K562 (cell line): ENCODE measurements at regions not wholly inside any gene's neighbourhood (a gene's known extent, or its start where the extent isn't known, plus 50 kb on each side); places are given as distances from the start of the nearest gene placed in this dataset.

Experiments used
- ARID2 ChIP-seq: fragments of 450-650 bp; IDR thresholded peaks from 2 replicates; pipeline ENCODE4 v1.6.1; 2017; ENCODE audit warnings: antibody characterized with exemption, mild to moderate bottlenecking
- CHD1 ChIP-seq: fragments of 200-600 bp; sonication (generic); IDR thresholded peaks from one replicate; pipeline ENCODE4 v1.6.1; 2012; ENCODE audit warnings: mild to moderate bottlenecking, moderate library complexity, low read length, inconsistent platforms
- CHD7 ChIP-seq: fragments of 200-600 bp; sonication (generic); IDR thresholded peaks from one replicate; pipeline ENCODE4 v1.6.1; 2012; ENCODE audit warnings: mild to moderate bottlenecking, low read depth, low read length, inconsistent platforms
- DACH1 ChIP-seq: fragments of 450-650 bp; IDR thresholded peaks from 2 replicates; pipeline ENCODE4 v1.6.1; 2018; ENCODE audit not compliant: partially characterized antibody
- MCM7 ChIP-seq, 2 experiments: fragments of 450-650 bp; IDR thresholded peaks; 2 replicates each; pipeline ENCODE4 v1.6.1; 2016 to 2018
- SLC30A9 ChIP-seq: fragments of 250-450 bp; sonication (Bioruptor Pico); IDR thresholded peaks from 2 replicates; pipeline ENCODE4 v1.8.0; 2022; ENCODE audit warnings: mild to moderate bottlenecking, moderate library complexity
- SMAD1 ChIP-seq: fragments of 150-350 bp; IDR thresholded peaks from 2 replicates; pipeline ENCODE4 v1.6.1; 2014; ENCODE audit warnings: low read length, low read depth; ENCODE audit not compliant: partially characterized antibody
- YBX1 ChIP-seq: fragments of 450-650 bp; IDR thresholded peaks from 2 replicates; pipeline ENCODE4 v1.7.1; 2016; ENCODE audit warnings: mild to moderate bottlenecking
- ZFP1 ChIP-seq: fragments of 450-650 bp; formaldehyde crosslinking; IDR thresholded peaks from 2 replicates; pipeline ENCODE4 v1.4.0; 2020; ENCODE audit warnings: mild to moderate bottlenecking, mixed read lengths
- ZNF121 ChIP-seq: sonication (generic); formaldehyde crosslinking; conservative IDR thresholded peaks from 2 replicates; pipeline ENCODE4 v1.8.0; 2022; ENCODE audit warnings: missing genetic modification reagents
- TF ChIP-seq, protein P1 (sequence below): fragments of 450-650 bp; IDR thresholded peaks from 2 replicates; pipeline ENCODE4 v1.6.1; 2018; ENCODE audit warnings: mild to moderate bottlenecking, low read depth; ENCODE audit not compliant: partially characterized antibody
- TF ChIP-seq, protein P2 (sequence below): fragments of 250-450 bp; sonication (Bioruptor Pico); IDR thresholded peaks from 2 replicates; pipeline ENCODE4 v1.5.0; 2021; ENCODE audit warnings: mild to moderate bottlenecking, borderline replicate concordance

DNA sequence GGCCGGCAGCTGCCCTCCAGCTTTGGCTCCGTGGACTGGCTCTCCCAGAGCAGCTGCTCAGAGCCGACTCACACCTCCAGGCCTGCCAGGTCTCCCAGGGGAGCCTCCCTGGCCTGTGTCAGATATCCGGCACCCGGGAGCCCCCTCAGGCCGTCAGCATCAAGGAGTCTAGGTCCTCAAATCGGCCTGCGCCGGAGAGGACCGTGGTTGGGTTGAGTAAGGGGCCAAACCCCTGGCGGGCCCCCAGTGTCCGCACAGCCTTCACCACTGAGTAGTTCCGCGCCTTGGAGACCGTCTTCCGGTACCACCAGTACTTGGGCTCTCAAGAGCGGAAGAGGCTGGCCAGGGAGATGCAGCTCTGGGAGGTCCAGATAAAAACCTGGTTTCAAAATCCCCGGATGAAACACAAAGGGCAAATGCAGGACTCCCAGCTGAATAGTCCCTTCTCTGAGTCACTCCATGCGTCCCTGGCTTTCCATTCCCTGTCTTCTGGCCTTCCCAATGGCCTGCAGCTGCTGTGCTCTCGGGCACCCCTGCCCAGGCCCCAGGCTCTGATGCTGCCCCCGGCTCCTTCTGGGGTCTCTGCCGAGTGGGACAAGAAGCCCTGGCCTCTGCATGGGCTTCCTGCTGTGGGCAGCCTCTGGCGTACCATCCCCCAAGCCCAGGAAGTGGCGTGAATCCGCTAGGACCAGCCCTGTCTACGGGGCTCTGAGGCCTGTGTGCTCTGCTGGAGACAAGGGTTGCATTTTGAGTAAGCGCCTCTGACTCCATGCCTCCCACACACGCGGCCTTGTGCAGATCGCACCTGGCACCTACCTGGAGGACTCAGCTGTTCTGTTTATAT is 245.1 kb upstream of the ATXN7L3B start (continued):
- TF ChIP-seq, protein P1, sequence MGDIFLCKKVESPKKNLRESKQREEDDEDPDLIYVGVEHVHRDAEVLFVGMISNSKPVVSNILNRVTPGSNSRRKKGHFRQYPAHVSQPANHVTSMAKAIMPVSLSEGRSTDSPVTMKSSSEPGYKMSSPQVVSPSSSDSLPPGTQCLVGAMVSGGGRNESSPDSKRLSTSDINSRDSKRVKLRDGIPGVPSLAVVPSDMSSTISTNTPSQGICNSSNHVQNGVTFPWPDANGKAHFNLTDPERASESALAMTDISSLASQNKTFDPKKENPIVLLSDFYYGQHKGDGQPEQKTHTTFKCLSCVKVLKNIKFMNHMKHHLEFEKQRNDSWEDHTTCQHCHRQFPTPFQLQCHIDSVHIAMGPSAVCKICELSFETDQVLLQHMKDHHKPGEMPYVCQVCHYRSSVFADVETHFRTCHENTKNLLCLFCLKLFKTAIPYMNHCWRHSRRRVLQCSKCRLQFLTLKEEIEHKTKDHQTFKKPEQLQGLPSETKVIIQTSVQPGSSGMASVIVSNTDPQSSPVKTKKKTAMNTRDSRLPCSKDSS, result no peak
- no peak for TF ChIP-seq YBX1
- no peak for TF ChIP-seq MCM7 (IDR thresholded peaks at IDR 0.05)
- no peak for TF ChIP-seq SMAD1
- TF ChIP-seq SLC30A9 (CRISPR knock-in tag), result no peak
- peak; percentile 36 for TF ChIP-seq CHD1
- TF ChIP-seq CHD7, result peak; percentile 11
- no peak for TF ChIP-seq ZFP1
- no peak for TF ChIP-seq ZNF121 (CRISPR knock-in tag)
- no peak for TF ChIP-seq ARID2
- TF ChIP-seq, protein P2, sequence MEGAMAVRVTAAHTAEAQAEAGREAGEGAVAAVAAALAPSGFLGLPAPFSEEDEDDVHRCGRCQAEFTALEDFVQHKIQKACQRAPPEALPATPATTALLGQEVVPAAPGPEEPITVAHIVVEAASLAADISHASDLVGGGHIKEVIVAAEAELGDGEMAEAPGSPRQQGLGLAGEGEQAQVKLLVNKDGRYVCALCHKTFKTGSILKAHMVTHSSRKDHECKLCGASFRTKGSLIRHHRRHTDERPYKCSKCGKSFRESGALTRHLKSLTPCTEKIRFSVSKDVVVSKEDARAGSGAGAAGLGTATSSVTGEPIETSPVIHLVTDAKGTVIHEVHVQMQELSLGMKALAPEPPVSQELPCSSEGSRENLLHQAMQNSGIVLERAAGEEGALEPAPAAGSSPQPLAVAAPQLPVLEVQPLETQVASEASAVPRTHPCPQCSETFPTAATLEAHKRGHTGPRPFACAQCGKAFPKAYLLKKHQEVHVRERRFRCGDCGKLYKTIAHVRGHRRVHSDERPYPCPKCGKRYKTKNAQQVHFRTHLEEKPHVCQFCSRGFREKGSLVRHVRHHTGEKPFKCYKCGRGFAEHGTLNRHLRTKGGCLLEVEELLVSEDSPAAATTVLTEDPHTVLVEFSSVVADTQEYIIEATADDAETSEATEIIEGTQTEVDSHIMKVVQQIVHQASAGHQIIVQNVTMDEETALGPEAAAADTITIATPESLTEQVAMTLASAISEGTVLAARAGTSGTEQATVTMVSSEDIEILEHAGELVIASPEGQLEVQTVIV, result no peak
- peak; percentile 44 for TF ChIP-seq DACH1
